ENCODE measurements at regions not wholly inside any gene's neighbourhood (a gene's known extent, or its start where the extent isn't known, plus 50 kb on each side); places are given as distances from the start of the nearest gene placed in this dataset.

- ChIA-PET CTCF (interaction anchor here (0.6 to 1.6 kb wide), 3 partner anchors 14 to 464 kb away, joined by 3 to 4 read pairs (median 3); no protein-coding TSS in a partner anchor), POLR2A (interaction anchor here (0.9 kb wide), 1 partner anchor 9 kb away, joined by 3 read pairs; no protein-coding TSS in a partner anchor)
- Mint-ChIP-seq H3K36me3 (ENCODE audit: insufficient read depth, unreplicated experiment) (no peaks in the 10 kb centered on the region), H3K4me1 (ENCODE audit: insufficient read depth, unreplicated experiment) (no peaks in the 10 kb centered on the region), H3K9me3 (ENCODE audit: unreplicated experiment) (no peaks in the 10 kb centered on the region), H3K27me3 (ENCODE audit: insufficient read depth, unreplicated experiment) (no peaks in the 10 kb centered on the region), H3K27ac (ENCODE audit: low read depth, unreplicated experiment) (no peak overlapping the region), H3K4me3 (ENCODE audit: unreplicated experiment) (no peak overlapping the region)
- DNase-seq (ENCODE audit: unreplicated experiment) = no peak
- TF ChIP-seq CTCF (IDR thresholded peaks at IDR 0.05; ENCODE audit: unreplicated experiment) = no peak
- intact Hi-C loops (cut with micrococcal nuclease) = no loop called here
- no TSS peak for BruUV-seq (replicated peaks)
Observed at GRCh38 chr2:145021962-145022665, 502.2 kb upstream of the ZEB2 start.

- CTCF ChIA-PET = no interaction called here
- Mint-ChIP-seq H3K9me3 (ENCODE audit: unreplicated experiment) (no peaks in the 10 kb centered on the region), H3K27me3 (ENCODE audit: insufficient read depth, unreplicated experiment) (no peaks in the 10 kb centered on the region), H3K4me3 (ENCODE audit: unreplicated experiment) (no peak overlapping the region), H3K36me3 (ENCODE audit: insufficient read depth, unreplicated experiment) (no peaks in the 10 kb centered on the region), H3K4me1 (ENCODE audit: insufficient read depth, unreplicated experiment) (no peaks in the 10 kb centered on the region), H3K27ac (ENCODE audit: low read depth, unreplicated experiment) (no peak overlapping the region)
- POLR2A ChIA-PET = no interaction called here
- TF ChIP-seq CTCF (IDR thresholded peaks at IDR 0.05; ENCODE audit: unreplicated experiment) = no peak
- no TSS peak for BruUV-seq (replicated peaks)
- no peak for DNase-seq (ENCODE audit: unreplicated experiment)
- intact Hi-C loops (cut with micrococcal nuclease) = no loop called here
Observed at GRCh38 chr2:145020694-145021093, 500.8 kb upstream of the ZEB2 start.

GRCh38 chr2:145020139-145020538 is 500.2 kb upstream of the ZEB2 start:
- DNase-seq (ENCODE audit: unreplicated experiment) = no peak
- Mint-ChIP-seq H3K4me3 (ENCODE audit: unreplicated experiment) (no peak overlapping the region), H3K36me3 (ENCODE audit: insufficient read depth, unreplicated experiment) (no peaks in the 10 kb centered on the region), H3K9me3 (ENCODE audit: unreplicated experiment) (no peaks in the 10 kb centered on the region), H3K4me1 (ENCODE audit: insufficient read depth, unreplicated experiment) (no peaks in the 10 kb centered on the region), H3K27ac (ENCODE audit: low read depth, unreplicated experiment) (no peak overlapping the region), H3K27me3 (ENCODE audit: insufficient read depth, unreplicated experiment) (no peaks in the 10 kb centered on the region)
- BruUV-seq (replicated peaks) = no TSS peak
- intact Hi-C loops (cut with micrococcal nuclease) = no loop called here
- no peak for TF ChIP-seq CTCF (IDR thresholded peaks at IDR 0.05; ENCODE audit: unreplicated experiment)
- CTCF ChIA-PET = no interaction called here
- POLR2A ChIA-PET = no interaction called here

- Mint-ChIP-seq H3K4me3 (ENCODE audit: unreplicated experiment) (no peak overlapping the region), H3K4me1 (ENCODE audit: insufficient read depth, unreplicated experiment) (no peaks in the 10 kb centered on the region), H3K27ac (ENCODE audit: low read depth, unreplicated experiment) (no peak overlapping the region), H3K36me3 (ENCODE audit: insufficient read depth, unreplicated experiment) (no peaks in the 10 kb centered on the region), H3K27me3 (ENCODE audit: insufficient read depth, unreplicated experiment) (no peaks in the 10 kb centered on the region), H3K9me3 (ENCODE audit: unreplicated experiment) (no peaks in the 10 kb centered on the region)
- no peak for DNase-seq (ENCODE audit: unreplicated experiment)
- TF ChIP-seq CTCF (IDR thresholded peaks at IDR 0.05; ENCODE audit: unreplicated experiment) = no peak
- ChIA-PET CTCF (no interaction called here), POLR2A (interaction anchor here (0.6 to 0.7 kb wide), 2 partner anchors 38 to 839 kb away, joined by 3 read pairs; no protein-coding TSS in a partner anchor)
- no TSS peak for BruUV-seq (replicated peaks)
- intact Hi-C loops (cut with micrococcal nuclease) = no loop called here
Observed at GRCh38 chr2:145018502-145018901, 498.6 kb upstream of the ZEB2 start.

Measured in MCF 10A (cell line).